ENCODE measurements at regions not wholly inside any gene's neighbourhood (a gene's known extent, or its start where the extent isn't known, plus 50 kb on each side); places are given as distances from the start of the nearest gene placed in this dataset.

- H3K27ac ChIP-seq: no peak overlapping the region
- no peaks in the 10 kb centered on the region for H3K36me3 ChIP-seq
- no peaks in the 10 kb centered on the region for H3K4me1 ChIP-seq
- H3K4me3 ChIP-seq: no peak overlapping the region
- H3K27me3 ChIP-seq: no peaks in the 10 kb centered on the region
- ATAC-seq: no peak
- H3K9me3 ChIP-seq: no peaks in the 10 kb centered on the region
- TF ChIP-seq POLR2A (IDR thresholded peaks at IDR 0.05) (no peak), POLR2AphosphoS5 (IDR thresholded peaks at IDR 0.05) (no peak), CTCF (IDR thresholded peaks at IDR 0.05) (no peak), EP300 (IDR thresholded peaks at IDR 0.05) (no peak)
Measured at GRCh38 chr4:66606215-66606614, 935.9 kb upstream of the EPHA5 start.

GRCh38 chr4:66604192-66604591, 933.9 kb upstream of the EPHA5 start:
- TF ChIP-seq CTCF (IDR thresholded peaks at IDR 0.05): no peak
- no peak for TF ChIP-seq POLR2AphosphoS5 (IDR thresholded peaks at IDR 0.05)
- no peak for TF ChIP-seq POLR2A (IDR thresholded peaks at IDR 0.05)
- TF ChIP-seq EP300 (IDR thresholded peaks at IDR 0.05): no peak
- no peaks in the 10 kb centered on the region for H3K36me3 ChIP-seq
- H3K4me1 ChIP-seq: no peaks in the 10 kb centered on the region
- H3K9me3 ChIP-seq: no peaks in the 10 kb centered on the region
- H3K27me3 ChIP-seq: no peaks in the 10 kb centered on the region
- ATAC-seq: no peak
- no peak overlapping the region for H3K4me3 ChIP-seq
- no peak overlapping the region for H3K27ac ChIP-seq

GRCh38 chr4:66602622-66603021, 932.3 kb upstream of the EPHA5 start:
- TF ChIP-seq POLR2AphosphoS5 (IDR thresholded peaks at IDR 0.05) (no peak), POLR2A (IDR thresholded peaks at IDR 0.05) (no peak), EP300 (IDR thresholded peaks at IDR 0.05) (no peak), CTCF (IDR thresholded peaks at IDR 0.05) (no peak)
- no peak for ATAC-seq
- Histone ChIP-seq H3K9me3 (no peaks in the 10 kb centered on the region), H3K36me3 (no peaks in the 10 kb centered on the region), H3K4me1 (no peaks in the 10 kb centered on the region), H3K27ac (no peak overlapping the region), H3K4me3 (no peak overlapping the region), H3K27me3 (no peaks in the 10 kb centered on the region)

- H3K36me3 ChIP-seq: no peaks in the 10 kb centered on the region
- no peaks in the 10 kb centered on the region for H3K27me3 ChIP-seq
- H3K9me3 ChIP-seq: no peaks in the 10 kb centered on the region
- H3K4me1 ChIP-seq: no peaks in the 10 kb centered on the region
- H3K27ac ChIP-seq: no peak overlapping the region
- ATAC-seq: no peak
- TF ChIP-seq CTCF (IDR thresholded peaks at IDR 0.05): no peak
- no peak for TF ChIP-seq POLR2AphosphoS5 (IDR thresholded peaks at IDR 0.05)
- TF ChIP-seq EP300 (IDR thresholded peaks at IDR 0.05): no peak
- TF ChIP-seq POLR2A (IDR thresholded peaks at IDR 0.05): no peak
- H3K4me3 ChIP-seq: no peak overlapping the region
Measured at GRCh38 chr4:66591968-66592367, 921.7 kb upstream of the EPHA5 start.

GRCh38 chr4:66590488-66591215, 920.4 kb upstream of the EPHA5 start:
- no peak for TF ChIP-seq EP300 (IDR thresholded peaks at IDR 0.05)
- no peak for TF ChIP-seq POLR2AphosphoS5 (IDR thresholded peaks at IDR 0.05)
- no peak for TF ChIP-seq CTCF (IDR thresholded peaks at IDR 0.05)
- TF ChIP-seq POLR2A (IDR thresholded peaks at IDR 0.05): no peak
- H3K4me1 ChIP-seq: no peaks in the 10 kb centered on the region
- 63 to 75% methylated on average over 1 of the region's 1 CpG for WGBS, 2 donors (ENCODE audit: low coverage in 1 of 2)
- no peak overlapping the region for H3K4me3 ChIP-seq
- no peaks in the 10 kb centered on the region for H3K9me3 ChIP-seq
- H3K27ac ChIP-seq: no peak overlapping the region
- no peak for ATAC-seq
- H3K27me3 ChIP-seq: no peaks in the 10 kb centered on the region
- no peaks in the 10 kb centered on the region for H3K36me3 ChIP-seq
